Mesenteric fat pad (tissue), 1 donor: ENCODE measurements at regions not wholly inside any gene's neighbourhood (a gene's known extent, or its start where the extent isn't known, plus 50 kb on each side); places are given as distances from the start of the nearest gene placed in this dataset.
"Not testable (repeated sequence)": the region's sequence is repeated elsewhere in the genome, so short reads cannot be mapped to it uniquely, and the experiment has no call there.

Experiments
- DNase-seq: peaks from one replicate; pipeline ENCODE4 v3.0.0-alpha.2; 2020; ENCODE audit warnings: low spot score
- donor health status: DM: yes; HTN: yes; CAD: no.

DNA sequence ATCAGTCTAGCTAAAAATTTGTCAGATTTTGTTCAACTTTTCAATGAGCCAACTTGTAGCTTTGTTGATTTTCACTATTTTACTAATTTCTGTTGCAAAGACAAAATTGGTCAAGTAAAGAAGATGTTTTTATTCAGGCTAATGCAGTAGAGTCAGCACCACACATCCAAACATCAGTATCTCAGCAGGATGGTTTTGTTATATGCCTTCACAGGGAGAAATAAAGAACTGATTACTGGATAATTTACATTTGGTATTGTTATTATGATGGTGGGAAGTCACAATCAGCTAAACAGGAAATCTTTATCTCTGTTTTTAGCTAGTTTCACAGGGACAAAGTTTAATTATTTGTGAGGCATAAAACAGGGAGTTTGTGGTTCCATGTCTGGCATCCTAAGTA lies 713.4 kb downstream of the SLITRK5 start:
- no peak for DNase-seq

DNA sequence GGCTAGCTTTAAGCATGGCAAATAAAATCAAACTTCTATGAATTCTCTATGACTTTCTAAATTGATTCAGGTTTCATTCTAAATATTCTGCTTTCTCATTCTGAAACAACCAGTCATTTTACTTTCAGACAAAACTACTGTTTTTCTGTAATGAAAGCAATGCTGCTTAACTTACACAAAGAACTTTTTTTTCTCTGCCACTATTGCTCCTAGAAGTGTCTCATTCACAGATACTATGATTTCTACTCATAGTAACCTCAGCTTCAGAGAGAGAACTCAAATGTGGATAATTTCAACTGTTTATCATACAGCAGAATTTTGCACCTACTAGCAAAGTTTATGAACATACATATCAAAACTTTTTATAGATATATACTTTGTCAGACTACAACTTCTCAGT lies 724.6 kb downstream of the SLITRK5 start:
- DNase-seq = no peak

DNA sequence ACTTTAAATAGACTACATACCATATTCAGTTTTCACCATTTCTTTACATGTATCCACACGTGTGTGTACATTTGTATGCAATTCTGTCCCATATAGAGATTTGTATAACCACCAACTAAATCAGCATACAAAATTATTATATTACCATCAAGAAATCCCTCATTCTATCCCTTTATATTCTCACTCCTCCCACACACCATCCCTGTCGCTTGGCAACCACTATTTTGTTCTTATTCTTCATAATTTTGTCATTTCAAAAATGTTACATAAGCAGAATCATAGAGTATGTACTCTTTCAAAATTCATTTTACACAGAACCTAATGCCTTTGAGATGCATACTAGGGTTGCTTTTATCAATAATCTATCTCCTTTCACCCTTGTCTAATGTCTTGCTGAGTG lies 740.5 kb downstream of the SLITRK5 start:
- DNase-seq = no peak

DNA sequence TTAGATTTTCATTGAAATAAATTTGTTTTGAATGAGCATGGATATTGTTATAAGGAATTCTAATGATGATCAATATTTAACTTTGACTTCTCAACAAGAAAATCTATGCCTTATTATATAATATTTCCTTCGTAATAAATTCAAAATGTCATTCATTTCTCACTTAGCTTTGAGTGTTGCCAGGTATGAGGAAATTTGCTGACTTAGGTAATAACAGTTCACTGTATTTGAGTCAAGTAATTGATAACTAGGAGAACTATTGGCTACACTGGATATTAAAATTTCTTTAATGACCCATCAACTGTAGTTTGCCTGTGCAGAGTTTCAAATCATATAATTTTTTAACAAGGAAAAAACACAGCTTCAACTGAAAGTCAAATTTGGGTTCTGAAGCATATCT lies 746.6 kb downstream of the SLITRK5 start:
- DNase-seq = no peak

DNA sequence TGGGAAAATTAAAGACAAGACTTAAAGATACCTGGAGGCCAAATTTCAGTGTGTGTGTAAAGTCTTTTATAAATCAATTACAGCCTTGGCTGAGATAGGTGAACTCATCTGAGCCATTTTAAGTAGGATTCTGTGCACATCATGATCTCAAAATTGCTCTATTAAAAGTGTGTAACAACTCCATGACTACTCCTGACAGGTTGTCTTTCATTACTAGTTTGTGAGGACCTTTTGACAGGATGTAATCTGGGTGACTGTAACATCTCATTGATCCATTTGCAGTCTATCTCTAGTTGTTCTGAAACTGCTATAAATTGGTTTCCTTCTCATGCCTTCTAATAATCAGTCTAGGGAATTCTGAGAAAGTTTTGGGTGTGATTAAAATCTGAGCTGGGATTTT lies 753.3 kb downstream of the SLITRK5 start:
- no peak for DNase-seq

DNA sequence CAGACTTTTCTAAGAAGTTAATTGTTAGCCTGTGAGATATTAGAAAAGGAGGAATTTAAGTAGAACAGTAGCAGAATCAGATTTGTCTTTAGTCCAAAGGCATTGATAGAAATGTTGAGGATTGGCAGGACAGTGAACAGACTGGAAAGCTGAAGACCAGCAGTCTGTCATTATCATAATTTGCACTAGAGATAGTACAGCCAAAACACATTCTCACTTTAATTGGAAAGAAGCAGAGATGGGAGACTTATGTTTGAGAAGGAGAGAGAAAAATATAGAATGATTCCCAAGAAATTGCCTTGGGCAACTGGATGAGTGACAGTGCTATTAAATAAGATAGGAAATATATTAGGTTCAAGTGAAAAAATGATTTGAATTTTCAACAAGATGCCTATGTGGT lies 755.5 kb downstream of the SLITRK5 start:
- DNase-seq = no peak

DNA sequence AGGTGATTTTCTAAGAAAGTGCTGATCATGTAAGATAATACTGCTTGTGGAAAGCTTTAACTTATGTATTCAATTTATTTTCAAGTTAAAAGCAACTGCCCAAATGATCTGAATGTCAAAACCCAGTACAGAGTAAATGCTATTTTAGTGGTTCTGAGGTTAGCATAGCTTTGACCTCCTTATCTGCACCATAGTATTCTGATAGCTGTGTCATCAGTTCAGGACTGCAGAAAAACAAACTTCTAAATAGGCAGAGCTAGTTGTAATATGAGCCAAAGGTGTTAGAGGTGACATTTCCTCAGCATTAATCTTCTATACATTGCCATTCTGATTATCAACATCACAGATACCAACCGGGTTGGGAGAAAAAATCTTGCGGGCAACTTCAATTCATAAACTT lies 758.7 kb downstream of the SLITRK5 start:
- no peak for DNase-seq

DNA sequence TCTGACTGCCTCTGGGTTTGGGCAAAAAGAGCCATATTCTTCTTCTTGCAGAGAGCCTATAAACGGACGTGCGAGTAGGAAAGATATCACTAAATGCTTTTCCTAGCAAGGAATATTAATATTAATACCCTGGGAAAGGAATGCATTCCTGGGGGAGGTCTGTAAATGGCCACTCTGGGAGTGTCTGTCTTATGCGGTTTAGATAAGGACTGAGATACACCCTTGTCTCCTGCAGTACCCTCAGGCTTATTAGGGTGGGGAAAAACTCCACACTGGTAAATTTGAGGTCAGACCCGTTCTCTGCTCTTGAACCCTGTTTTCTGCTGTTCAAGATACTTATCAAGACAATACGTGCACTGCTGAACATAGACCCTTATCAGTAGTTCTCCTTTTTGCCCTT lies 763.8 kb downstream of the SLITRK5 start:
- DNase-seq = no peak

DNA sequence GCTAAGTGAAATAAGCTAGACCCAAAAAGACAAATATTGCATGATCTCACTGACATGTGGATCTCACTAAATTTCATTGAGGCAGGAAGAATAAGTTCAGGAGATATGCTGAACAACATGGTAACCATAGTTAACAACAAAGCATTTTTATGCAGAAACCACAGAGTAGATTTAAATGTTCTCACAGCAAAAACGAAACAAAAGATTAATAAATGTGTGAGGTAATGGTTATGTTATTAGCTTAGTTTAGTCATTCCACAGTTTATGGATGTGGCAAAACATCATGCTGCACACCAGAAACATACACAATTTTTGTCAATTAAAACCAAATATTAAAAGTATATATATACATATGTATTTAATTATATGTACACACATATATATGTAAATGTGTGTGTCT lies 765.8 kb downstream of the SLITRK5 start:
- DNase-seq = no peak

DNA sequence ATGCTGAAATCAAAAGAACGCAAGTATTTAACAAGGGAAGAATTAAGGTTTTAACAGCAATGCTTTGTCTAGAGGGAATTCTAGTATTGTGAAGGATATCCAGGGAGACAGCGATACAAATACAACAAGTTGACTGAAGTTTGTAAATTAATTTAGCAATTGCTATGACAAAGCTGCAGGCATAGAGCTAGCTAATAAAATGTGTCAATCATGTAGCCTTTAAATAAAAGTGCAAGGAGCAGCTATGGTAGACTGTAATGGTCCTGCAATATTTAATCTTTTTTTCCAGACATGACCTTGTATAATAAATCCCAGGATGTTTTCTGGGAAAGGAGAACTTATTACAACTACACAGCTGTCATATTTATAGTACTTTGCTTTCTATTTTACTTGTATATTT lies 779.3 kb downstream of the SLITRK5 start:
- no peak for DNase-seq

DNA sequence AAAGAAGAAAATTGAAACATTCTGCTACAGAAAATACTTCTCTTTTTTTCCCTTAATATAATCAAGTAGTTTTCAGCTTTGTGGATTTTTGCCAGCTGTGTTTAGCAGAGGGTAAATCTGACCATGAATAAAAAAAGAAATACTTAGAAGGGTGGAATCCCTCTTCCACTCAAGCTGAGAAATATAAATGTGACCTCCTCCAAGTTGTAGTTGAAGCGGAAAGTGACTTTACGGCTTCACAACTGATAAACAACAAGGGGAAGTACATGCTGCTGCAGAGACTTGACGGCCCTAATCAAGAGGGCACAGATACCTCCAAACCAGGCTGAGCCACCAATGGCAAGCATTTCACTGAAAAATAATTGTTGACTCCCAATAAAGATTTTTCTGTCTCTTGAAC lies 785.0 kb downstream of the SLITRK5 start:
- DNase-seq = no peak

DNA sequence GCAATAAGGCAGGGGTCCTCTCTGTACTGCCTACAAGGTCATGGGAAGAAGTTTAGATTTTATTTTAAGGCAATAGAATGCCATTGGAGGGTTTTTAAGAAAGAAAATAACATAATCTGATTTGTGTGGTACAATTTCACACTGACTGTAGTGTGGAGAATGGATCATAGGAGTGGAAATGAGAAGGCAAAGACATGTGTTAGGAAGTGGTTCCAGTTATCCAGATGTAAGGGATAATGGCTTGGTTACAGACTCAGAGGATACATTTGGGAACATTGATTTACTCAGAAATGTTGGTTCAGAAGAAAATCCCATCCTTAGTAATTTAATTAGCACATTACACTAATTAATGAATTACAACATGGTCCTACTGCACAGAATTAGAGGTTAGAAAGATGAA lies 788.2 kb downstream of the SLITRK5 start:
- no peak for DNase-seq

DNA sequence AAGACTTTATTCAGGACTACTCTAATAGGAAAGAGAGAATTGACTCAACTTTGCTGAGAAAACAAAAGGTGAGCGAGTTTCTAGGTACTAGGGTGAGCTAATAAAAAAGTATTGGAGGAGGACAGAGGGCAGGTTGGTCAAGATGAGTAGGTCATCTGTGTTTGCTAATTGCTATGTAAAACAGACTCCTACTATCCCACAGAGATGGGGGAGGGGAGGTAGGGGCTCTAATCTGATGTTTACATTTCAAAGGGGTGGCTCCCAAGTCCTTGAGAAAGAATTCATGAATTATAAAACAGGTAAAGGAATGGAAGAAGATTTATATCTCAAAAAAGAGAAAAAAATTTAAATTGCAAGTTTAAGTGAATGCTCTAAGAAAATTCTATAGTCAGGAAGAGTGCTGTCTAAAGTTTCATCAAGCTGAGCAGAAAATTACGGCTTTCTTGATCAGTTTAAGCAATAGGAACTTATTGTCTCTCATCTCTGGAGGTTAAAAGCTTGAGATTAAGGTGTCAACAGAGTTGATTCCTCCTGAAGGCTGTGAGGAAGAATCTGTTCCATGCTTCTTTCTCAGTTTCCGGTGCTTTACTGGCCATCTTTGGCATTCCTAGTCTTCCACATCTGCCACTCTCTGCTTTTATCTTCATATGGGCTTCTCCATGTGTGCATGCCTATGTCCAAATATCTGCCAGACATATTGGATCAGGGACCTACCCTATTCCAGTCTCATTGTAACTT lies 790.3 kb downstream of the SLITRK5 start:
- no peak for DNase-seq

DNA sequence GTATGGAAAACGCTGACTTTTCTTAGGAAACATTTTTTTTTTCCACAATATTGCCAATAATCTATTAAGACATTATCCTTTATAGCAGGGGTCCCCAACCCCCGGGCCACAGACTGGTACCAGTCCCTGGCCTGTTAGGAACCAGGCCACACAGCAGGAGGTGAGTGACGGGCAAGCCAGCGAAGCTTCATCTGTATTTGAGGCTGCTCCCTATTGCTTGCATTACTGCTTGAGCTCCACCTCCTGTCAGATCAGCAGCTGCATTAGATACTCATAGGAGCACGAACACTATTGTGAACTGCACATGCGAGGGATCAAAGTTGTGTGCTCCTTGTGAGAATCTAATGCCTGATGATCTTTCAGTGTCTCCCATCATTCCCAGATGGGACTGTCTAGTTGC lies 793.7 kb downstream of the SLITRK5 start:
- no peak for DNase-seq

DNA sequence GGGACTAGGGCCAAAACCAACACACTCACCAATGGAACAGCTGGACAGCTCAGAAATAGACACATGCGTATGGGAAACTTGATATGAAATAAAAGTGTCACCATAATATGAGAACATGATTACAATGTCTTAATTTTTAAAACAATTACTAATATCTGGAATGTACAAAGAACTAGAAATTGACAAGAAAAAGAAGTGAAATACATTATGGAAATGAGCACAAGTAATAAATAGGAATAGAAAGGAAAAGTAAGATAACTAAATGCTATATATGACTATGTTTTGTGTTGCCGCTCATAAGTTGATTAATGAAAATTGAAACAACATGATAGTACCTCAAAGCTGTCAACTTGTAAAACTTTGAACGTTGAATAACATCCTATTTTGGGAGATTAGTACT lies 801.1 kb downstream of the SLITRK5 start:
- no peak for DNase-seq

DNA sequence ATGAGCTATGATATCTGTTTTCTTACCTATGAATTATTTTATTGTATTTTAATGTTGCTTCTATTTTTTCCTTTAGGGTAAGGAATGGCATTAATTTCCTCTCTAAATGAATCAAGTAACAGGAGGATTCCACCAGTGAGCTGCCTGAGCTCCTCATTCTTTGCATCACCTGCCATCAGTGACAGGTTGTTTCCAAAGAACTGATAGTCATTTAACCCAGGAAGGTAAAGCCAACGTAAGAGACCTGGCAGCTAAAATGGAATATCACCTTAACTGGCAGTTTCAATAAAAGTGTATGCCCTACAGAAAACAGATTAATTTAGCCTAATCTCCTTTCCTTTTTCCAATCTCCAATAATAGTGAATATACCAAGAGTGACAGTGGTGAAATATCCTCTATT lies 812.0 kb downstream of the SLITRK5 start:
- DNase-seq = no peak

DNA sequence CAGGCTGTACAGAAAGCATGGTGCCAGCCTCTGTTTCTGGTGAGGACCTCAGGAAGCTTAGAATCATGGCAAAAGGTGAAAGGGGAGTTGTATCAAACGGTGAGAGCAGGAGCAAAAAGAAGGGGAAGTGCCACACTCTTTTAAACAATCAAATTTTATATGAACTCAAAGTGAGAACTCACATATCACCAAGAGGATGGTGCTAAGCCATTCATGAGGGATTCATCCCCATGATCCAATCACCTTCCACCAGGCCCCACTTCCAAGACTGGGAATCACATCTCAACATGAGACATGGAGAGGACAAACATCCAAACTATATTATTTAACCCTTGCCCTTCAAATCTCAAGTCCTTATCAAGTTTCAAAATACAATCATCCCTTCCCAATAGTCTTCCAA lies 836.7 kb downstream of the SLITRK5 start:
- DNase-seq = no peak

DNA sequence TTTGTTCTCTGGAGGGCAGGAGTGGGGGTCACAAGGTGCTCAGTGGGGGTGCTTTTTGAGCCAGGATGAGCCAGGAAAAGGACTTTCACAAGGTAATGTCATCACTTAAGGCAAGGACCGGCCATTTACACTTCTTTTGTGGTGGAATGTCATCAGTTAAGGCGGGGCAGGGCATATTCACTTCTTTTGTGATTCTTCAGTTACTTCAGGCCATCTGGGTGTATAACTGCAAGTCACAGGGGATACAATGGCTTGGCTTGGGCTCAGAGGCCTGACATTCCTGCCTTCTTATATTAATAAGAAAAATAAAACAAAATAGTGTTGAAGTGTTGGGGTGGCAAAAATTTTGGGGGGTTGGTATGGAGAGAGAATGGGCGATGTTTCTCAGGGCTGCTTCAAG lies 841.8 kb downstream of the SLITRK5 start:
- DNase-seq = not testable (repeated sequence)

DNA sequence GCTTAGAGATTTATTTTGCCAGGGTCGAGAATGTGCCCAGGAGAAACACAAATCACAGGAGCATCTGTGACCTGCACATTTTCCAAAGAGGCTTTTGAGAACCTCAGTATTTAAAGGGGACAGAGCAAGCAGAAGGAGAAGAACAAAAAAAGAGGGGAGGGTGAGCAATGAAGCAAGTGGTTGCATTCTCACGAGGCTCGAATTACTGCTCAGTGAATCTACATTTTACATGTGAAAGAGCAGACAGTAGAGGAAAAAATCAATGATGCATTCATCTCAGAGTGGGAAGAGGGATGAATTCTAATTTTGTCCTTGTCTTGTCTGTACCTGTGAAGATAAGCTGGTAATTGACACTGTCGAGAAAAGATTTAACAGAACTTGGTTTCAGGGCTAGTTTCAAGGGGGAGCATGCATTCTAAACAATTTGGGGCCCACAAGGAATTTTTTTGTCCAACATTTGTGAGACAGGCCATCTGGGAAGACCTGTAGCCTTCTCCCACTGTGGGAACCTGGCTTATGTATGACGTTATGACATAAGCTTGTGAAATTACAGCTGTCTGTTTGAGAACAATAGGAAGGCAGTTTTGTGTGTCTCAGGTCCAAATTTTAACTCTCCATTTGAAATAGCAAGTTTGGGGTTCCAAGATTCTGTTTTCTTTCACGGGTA lies 855.1 kb downstream of the SLITRK5 start:
- no peak for DNase-seq

DNA sequence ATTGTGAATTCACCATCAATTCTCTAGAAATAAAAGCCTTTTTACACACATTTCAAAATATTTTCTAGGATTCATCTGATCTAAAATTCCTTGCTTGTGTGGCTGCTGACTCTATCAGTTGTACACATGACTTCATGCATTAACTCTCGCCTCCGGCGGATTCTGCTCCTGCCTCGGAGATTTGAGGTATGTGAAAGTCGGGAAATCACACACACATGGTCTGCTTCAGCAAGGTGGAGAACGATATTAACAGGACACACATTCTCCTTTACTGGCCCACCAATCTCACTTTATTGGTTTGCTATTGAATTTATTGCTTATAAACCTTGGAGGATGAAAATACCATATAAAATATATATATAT lies 855.7 kb downstream of the SLITRK5 start:
- DNase-seq = no peak

DNA sequence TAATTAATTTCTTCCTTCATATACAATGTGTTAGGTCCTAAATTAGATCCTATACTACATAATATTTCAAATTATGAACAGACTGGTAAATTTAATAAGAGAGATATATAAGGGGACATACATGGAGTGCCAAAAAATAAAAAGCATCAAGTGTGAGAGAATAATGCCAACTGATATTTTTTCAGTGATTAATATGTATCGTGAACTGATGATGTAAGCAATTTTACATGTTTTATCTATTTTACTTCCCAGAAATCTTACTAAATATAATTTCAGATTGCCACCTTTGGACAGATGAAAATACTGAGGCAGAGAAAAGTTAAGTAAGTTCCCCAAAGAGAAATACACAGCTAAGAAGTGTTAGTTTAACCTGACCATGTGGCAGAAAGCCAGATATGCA lies 870.8 kb downstream of the SLITRK5 start:
- no peak for DNase-seq

DNA sequence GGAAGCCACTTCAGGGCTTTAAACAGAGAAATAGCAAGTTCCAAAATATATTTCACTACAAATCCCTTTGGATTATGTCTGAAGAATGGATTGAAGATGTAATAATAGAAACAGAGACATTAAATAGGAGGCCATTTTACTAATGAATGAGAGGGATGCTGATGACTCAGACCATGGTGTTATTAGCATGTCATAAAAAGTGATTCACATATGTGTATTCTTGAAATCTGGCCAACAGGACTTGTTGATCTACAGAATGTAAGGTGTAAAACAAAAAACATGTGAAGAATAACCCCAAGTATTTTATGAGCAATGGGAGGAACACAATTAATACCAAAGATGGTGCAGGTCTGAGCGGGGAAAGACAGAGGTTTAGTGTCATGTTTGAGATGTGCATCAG lies 873.7 kb downstream of the SLITRK5 start:
- DNase-seq = no peak

DNA sequence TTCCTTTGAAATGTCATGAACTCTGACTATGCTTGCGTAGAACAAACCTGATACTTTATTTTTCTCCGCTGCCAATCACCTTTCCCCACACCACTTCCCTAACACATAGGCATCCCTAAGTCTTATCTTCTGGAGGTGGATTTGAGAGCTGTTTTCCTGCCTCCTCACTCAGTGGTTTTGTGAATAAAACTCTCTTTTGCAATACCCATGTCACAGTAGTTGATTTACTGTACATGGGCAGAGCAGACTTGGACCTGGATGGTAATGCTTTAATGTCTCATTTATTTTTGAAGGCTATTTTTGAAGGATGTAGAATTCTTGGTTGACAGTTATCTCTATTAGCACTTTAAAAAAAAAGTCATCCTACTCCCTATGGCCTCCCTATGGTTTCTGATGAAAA lies 881.8 kb downstream of the SLITRK5 start:
- no peak for DNase-seq
